NB4 (cell line): ENCODE measurements at regions not wholly inside any gene's neighbourhood (a gene's known extent, or its start where the extent isn't known, plus 50 kb on each side); places are given as distances from the start of the nearest gene placed in this dataset.

Experiments used
- DNase-seq: peaks from one replicate; pipeline ENCODE4 v3.0.0; 2010; ENCODE audit warnings: low read depth
- H3K4me3 ChIP-seq: one replicate; pipeline ENCODE4 v1.5.1; 2011; ENCODE audit warnings: mild to moderate bottlenecking, low read depth, low read length, moderate library complexity
- MYC ChIP-seq: IDR thresholded peaks from 2 replicates; pipeline ENCODE4 v1.6.1; 2011; ENCODE audit warnings: low read depth, low read length
- POLR2A ChIP-seq: IDR thresholded peaks from 2 replicates; pipeline ENCODE4 v1.6.1; 2011; ENCODE audit warnings: mild to moderate bottlenecking; ENCODE audit not compliant: insufficient read length; ENCODE audit errors: extremely low read depth
- TF ChIP-seq, protein P1 (sequence below): IDR thresholded peaks from one replicate; pipeline ENCODE4 v1.5.1; 2012; ENCODE audit warnings: low read depth, low read length
- TF ChIP-seq, protein P2 (sequence below): IDR thresholded peaks from 2 replicates; pipeline ENCODE4 v1.6.1; 2011; ENCODE audit warnings: low read depth, low read length

DNA sequence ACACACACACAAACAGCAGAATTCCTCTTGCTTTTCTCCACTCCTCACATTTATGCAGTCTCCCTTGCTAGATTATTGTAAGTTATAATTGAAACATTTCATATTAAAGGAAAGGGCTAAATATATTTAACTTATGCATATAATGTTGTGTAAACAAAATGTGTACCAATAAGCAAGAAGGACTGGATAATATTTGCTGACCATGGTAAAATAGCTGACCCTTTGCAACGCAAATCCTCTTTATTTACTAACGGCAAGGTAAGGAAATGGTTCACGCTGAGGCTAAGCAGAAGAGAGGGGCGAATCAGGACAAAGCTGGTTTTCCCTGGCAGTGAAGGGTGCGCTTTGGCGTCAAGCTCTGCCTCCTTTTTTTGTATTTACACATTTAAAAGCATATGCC, 154.2 kb upstream of the IRX4 start:
- H3K4me3 ChIP-seq, result no peak overlapping the region
- no peak for DNase-seq
- TF ChIP-seq POLR2A (no peak), MYC (no peak)
- TF ChIP-seq, protein P1, sequence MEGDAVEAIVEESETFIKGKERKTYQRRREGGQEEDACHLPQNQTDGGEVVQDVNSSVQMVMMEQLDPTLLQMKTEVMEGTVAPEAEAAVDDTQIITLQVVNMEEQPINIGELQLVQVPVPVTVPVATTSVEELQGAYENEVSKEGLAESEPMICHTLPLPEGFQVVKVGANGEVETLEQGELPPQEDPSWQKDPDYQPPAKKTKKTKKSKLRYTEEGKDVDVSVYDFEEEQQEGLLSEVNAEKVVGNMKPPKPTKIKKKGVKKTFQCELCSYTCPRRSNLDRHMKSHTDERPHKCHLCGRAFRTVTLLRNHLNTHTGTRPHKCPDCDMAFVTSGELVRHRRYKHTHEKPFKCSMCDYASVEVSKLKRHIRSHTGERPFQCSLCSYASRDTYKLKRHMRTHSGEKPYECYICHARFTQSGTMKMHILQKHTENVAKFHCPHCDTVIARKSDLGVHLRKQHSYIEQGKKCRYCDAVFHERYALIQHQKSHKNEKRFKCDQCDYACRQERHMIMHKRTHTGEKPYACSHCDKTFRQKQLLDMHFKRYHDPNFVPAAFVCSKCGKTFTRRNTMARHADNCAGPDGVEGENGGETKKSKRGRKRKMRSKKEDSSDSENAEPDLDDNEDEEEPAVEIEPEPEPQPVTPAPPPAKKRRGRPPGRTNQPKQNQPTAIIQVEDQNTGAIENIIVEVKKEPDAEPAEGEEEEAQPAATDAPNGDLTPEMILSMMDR, result no peak
- TF ChIP-seq, protein P2, sequence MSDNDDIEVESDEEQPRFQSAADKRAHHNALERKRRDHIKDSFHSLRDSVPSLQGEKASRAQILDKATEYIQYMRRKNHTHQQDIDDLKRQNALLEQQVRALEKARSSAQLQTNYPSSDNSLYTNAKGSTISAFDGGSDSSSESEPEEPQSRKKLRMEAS, result no peak

DNA sequence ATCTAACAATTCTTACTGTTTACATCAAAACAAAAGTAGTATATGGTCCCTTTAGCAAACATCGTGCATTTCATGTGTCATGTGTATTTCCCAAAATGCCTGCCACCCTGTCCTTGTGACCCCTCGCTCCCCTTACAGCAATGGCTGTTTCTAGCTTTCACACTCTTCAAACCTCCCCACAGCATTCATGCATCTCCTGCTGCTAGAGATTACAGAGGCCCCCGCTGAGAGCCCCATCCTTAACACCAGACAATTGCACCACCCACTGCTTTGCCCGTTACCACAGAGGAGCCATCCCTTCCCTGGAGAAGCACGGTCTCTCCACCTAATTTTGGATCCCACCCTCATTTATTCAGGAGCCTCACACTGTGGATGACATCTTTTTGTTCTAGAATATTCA, 149.7 kb upstream of the IRX4 start:
- DNase-seq, result no peak
- TF ChIP-seq, protein P1, result no peak
- TF ChIP-seq, protein P2, result no peak
- TF ChIP-seq POLR2A (no peak), MYC (no peak)
- no peak overlapping the region for H3K4me3 ChIP-seq

DNA sequence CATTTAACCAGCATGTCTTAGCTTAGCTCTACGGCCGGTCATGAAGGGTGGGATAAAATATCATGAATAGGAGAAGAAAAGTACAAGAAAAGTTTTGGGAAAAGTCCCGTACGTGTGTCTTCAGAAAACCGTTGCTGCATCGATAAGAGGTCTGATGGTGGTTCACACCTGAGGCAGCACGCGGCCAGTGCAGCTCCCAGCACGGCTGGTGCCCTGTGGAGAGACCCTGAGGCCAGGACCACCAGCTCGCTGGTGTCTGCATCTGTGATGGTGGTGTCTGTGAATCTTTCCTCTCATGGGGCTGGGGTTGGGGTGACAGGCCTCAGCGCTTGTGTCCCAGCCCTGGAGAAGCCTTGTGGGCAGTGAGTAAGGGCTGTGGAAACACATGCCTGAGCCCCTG, 148.9 kb upstream of the IRX4 start:
- TF ChIP-seq, protein P1, result no peak
- DNase-seq, result no peak
- H3K4me3 ChIP-seq, result no peak overlapping the region

DNA sequence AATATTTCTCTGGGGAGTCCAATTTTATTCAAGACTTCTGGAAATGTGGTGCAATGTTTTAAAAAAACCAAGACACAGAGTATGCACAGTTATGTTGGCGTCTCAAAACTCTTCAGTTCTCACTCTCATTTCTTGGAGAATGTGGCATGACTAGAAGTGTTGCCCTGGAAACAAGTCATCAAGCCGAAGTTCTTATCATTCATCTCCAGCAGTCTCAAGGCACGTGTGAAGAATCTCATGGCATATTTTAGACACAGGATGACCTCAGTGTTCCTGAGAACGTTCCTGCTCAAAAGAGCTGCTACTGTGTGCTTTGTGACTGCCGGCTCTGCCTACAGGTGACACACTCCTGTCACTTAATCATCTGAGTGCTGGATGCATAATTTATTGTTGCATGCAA, 147.4 kb upstream of the IRX4 start:
- no peak overlapping the region for H3K4me3 ChIP-seq
- no peak for DNase-seq
- no peak for TF ChIP-seq MYC
- TF ChIP-seq, protein P2, result no peak
- TF ChIP-seq POLR2A, result no peak
- TF ChIP-seq, protein P1, result no peak

DNA sequence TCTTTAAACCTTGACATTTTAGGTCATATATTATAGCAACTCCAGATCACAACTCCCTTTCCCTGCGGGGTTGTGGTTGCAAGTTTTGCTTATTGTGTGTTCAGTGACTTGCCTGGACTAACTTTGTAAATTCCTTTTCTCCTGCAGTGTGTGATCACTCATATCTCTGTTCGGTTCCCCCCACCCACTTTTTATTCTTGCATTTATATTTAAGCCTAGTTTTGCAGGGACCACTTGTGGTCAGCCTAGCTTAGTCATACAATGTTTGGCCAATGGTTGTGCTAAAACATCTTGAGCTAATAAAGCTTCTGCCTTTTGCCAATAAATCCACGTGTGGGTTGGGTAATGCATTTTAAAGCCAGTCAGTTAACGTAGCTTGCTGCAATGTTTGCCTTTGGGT, 146.5 kb upstream of the IRX4 start:
- TF ChIP-seq POLR2A, result no peak
- TF ChIP-seq, protein P2, result no peak
- TF ChIP-seq MYC, result no peak
- TF ChIP-seq, protein P1, result no peak

DNA sequence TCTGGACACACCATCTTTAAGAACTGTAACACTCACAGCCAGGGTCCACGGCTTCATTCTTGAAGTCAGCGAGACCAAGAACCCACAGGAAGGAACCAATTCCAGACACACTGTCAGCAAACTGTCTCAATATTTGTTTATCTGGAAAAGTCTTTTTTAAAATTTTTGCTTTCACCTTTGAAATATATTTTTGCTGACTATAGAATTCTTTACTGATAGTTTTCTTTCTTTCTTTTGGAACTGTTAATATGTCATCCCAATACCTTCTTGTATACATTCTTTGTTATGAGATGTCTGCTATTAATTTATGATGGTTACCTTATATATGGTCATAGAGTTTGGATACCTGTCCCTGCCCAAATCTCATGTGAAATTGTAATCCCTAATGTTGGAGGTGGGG, 145.1 kb upstream of the IRX4 start:
- no peak overlapping the region for H3K4me3 ChIP-seq
- TF ChIP-seq POLR2A (no peak), MYC (no peak)
- TF ChIP-seq, protein P1, result no peak
- TF ChIP-seq, protein P2, result no peak
- no peak for DNase-seq

More for the DNA sequence above, 146.5 kb upstream of the IRX4 start:
- DNase-seq, result no peak
- H3K4me3 ChIP-seq, result no peak overlapping the region
